GM18861 (cell line): ENCODE measurements at regions not wholly inside any gene's neighbourhood (a gene's known extent, or its start where the extent isn't known, plus 50 kb on each side); places are given as distances from the start of the nearest gene placed in this dataset.

ENCODE experiments used
- ATAC-seq: cut with Tn5 transposase; IDR thresholded peaks from one replicate; pipeline ENCODE4 v1.9.1; 2021; ENCODE audit not compliant: unreplicated experiment

DNA sequence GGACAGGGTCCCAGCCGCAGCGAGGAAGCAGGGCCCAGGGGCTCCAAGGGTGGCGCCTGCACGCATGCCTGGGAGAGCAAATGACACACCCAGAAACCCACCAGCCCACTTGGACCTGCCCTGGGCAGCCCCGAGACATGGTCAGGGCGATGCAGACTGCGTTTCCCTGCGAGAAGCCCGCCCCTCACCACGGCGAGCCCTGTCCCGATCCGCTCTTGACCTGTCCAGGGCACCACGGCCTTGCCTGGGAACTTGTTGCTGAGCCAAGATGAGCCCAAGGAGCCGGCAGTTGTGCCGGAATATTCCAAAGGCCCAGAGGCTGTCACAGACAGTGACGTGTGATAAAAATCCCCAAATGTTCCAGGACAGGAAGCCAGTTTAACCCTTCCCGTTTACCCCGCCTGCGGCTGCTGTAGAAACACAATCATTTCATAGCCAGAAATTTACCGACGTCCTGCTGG is 78.1 kb downstream of the SIK1 start:
- ATAC-seq = no peak

- no peak for ATAC-seq
Measured at GRCh38 chr21:43348170-43348766, 78.7 kb downstream of the SIK1 start.

- no peak for ATAC-seq
Measured at GRCh38 chr21:43347461-43348169, 79.3 kb downstream of the SIK1 start.

- ATAC-seq = no peak
Measured at GRCh38 chr21:43346551-43346950, 80.4 kb downstream of the SIK1 start.

- no peak for ATAC-seq
Measured at GRCh38 chr21:43345746-43346409, 81.1 kb downstream of the SIK1 start.

- ATAC-seq = no peak
Measured at GRCh38 chr21:43345046-43345745, 81.7 kb downstream of the SIK1 start.

DNA sequence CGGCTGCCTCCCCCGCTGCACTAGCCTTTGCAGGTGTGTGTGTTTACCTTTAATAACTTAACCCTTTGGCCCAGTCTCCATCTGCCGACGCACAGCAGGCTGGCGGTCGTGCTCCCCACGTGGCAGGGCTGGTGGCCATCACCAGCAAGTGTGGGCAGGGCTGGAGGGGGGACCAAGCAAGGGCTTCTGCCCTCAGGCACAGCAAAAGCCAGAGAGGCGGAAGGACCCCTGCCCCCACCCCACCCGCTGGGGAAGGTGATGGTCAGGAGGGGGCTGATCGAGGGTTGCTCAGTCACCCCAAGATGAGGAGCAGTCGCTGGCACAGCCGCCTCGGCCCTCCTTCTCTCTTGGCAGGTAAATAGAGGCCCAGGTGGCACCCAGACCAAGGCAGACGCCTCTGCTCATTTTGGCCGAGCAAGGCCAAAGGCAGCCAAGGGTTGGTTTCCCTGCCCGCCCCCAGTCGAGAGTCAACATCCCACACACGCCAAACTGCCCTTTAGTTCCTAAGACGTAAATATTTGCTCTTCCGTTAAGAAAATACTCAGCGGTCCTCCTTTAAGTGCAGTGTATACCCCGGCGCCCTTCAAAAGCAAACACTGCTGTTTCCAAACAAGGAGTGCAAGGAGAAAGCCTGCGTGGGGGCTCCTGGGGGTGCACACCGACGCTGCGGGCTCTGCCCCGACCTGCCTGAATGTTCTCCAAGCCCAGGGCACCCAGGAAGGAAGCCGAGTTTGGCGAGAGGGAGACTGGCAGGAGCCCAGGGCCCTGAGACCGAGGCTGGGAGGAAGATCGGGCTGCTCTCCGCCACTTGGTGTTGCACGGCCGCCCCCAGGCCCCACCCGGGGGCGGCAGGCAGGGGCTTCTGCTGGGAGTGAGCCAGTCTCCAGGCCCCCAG is 82.7 kb downstream of the SIK1 start:
- no peak for ATAC-seq

DNA sequence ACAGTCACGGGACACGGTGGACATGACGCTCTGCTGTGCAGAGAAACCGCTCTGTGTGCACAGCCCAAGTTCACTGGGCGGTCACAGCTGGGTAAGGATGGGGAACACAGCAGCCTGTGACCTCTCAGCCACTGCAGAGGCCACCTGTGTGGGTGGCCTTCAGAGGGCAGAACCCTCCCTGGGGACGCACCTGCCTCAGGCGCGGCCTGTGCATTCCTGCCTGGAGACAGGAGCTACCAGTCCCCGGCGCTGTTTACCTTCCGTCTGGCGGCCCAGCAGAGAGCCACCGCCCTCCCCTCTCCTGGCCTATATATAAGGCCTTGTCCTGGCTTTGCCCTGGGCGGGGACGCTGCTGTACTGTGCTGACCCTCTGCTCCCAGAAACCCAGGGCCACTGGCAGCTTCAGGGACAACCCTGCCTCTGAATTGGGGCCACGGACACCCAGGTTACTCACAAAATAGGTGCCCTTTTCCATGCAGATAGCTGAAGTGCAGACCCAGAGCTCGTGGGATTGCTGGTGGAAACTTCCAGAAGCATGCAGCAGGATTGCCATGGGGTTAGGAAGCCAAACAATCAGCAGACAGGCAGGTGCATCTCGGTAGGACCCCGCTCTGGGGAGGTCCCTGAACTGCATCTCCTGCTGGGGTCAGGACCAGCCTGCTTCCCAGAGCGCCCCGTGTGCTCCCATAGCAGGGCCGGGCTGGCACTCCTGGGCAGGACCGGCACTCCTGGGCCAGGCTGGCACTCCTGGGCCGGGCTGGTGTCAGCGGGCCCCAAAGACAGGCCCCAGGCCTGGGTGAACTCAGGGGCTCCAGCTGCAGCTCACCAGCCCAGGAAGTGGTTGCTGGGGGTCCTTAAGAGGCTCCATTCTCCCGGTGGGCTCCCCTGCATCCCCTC is 83.6 kb downstream of the SIK1 start:
- ATAC-seq = no peak

DNA sequence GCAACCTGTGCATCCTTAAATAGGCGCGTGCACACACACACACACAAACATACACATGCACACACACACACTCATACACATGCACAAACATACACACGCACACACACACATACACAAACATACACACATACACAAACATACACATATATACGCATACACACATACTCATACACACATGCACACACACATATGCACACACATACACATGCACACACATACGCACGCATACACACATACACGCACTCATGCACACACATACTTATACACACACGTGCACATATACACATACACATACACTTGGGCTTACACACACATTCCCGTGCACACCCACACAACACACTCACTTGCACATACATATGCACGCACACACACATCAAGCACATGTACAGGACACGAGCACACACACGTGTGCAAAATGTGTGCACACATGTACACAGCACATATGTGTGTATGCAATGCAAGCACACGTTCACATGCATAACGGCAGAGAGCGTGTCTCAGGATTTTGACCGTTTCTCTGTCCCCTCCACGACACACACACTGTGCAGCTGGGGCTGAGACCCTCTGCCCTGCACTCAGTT is 84.5 kb downstream of the SIK1 start:
- no peak for ATAC-seq

DNA sequence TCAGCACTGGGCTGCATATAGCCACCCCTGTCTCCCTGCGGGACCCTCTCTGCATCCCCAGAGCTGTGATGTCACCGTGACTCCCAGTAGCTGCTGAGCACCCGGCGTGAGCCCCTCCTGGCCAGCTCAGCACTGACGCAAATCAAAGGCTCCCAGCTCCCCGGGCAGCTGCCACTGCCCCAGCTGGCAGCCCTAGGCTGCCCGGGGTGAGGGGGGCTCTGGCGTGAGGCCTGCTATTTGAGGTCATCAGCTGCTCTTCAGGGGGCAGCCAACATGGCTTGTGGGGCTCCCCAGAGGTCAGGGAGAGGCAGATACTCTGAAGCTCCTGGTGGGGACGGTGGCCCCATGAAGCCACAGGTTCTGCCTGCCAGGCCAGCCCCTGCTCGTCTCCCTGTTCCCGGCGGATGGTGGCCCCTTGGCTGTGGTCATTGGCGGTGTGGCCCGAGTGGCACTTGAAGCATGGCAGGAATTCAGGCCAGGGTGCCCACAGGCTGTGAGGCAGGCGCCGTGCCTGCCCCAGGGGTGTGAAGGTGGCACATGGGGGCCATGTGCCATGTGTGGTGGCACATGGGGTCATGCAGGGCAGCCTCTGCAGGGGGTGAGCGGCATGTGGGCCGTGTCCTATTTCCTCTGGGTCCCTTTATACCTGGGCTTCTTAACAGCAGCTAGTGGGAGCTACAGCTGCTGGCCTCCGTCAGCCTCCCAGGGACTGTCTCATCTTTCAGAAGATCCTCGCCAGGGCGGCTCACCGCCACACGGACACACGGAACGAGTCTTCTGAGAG is 85.4 kb downstream of the SIK1 start:
- ATAC-seq = no peak

- no peak for ATAC-seq
Measured at GRCh38 chr21:43340491-43341377, 86.2 kb downstream of the SIK1 start.

GRCh38 chr21:43339668-43340067 is 87.3 kb downstream of the SIK1 start:
- no peak for ATAC-seq

GRCh38 chr21:43338951-43339350 is 88.0 kb downstream of the SIK1 start:
- ATAC-seq = no peak

DNA sequence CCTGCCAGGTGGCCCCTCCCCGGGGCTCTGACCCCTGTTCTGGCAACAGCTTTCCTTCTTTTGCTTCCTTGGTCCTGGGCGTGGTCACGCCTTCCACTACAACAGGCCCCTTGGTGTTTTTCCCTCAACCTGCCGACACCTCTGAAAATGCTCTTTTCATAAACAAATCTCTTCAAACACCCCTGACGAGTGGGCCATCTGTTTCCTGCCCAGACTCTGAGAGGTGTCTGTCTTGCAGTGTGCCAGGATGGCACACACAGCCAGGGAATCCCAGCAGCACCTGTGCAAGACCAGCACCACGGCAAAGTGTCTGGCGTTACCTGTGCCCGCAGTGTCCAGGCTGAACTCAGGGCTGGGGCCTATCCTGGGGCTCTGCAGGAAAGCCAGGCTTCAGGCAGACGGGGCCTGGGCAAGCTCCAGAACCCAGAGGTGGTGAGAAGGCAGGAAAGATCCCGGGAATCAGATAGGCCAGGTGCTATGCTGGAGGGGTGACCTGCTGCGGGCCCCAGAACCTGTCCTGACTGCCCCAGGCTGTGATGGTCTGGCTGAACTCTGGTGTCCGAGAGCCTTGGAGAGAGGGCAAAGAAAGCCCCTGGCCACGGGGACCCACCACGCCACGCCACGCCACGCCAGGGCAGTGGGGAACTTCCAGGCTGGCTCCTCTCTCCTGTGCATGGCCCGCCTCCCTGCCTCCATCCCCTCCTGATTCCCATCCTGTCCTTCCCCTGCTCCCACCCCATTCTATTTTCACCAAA is 88.9 kb downstream of the SIK1 start:
- no peak for ATAC-seq

DNA sequence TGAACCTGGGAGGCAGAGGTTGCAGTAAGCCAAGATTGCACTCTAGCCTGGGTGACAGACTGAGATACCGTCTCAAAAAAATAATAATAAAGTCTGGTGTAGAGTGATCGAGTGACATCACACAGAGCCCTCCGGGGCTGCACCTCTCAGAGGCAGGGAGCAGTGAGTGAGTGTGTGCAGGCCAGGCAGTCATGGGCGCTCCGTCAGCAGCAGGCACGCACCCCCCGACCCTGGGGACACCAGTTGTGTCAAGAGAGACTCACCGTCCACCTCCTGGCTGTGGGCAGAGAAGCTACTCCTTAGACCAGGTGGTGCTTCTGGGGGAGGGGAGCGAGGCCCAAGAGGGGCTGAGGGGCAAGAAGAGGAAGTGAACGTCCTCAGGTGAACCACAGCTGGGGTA is 91.8 kb downstream of the SIK1 start:
- no peak for ATAC-seq

DNA sequence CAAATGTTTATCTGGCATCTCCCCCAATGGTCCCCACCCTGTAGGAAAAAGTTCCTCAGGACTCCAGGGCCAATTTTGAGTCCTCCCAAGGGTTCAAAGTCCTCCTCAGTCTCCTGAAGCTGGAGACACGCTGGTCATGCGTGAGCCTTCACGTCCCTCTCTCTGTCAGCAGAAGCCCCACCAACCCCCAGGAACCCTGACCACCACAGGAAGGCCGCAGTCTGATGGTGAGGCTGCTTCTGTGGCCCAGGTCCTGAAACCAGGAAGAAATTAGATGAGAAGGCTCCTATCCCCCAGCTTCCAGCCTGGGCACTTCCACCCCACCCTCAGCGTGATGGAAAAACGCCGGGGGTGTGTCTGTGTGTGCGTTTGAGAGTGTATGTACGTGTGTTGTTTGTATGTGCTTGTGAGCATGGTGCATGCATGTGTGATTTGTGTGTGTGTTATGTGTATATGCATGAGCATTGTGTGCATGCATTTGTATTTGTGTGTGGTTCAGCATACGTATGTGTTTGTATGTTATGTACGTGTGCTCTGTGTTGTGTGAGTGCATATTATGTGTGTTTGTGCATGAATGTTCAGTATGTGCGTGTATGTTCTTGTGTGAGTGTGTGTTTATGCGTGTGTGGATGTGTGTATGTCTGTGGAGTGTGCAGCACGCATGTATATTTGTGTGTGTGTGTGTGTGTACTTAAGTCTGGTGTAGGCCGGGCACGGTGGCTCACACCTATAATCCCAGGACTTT is 92.5 kb downstream of the SIK1 start:
- no peak for ATAC-seq
